Motor neuron (in vitro differentiated cells): ENCODE measurements at regions not wholly inside any gene's neighbourhood (a gene's known extent, or its start where the extent isn't known, plus 50 kb on each side); places are given as distances from the start of the nearest gene placed in this dataset.

Source experiments
- ATAC-seq, 8 experiments: fragments of 200-7000 bp; cut with Tn5 transposase; replicated peaks in 6 of 8; 2 replicates each; pipeline ENCODE4 v1.8.0; 2021; ENCODE audit warnings: mild to moderate bottlenecking in 8 of 8, moderate library complexity in 8 of 8
- H3K27ac ChIP-seq, 2 donors: fragments of 250-450 bp; sonication (Bioruptor Pico); 2 replicates each; pipeline ENCODE4 v1.9.0; 2021; ENCODE audit warnings: antibody characterized with exemption in 2 of 2, mild to moderate bottlenecking in 2 of 2, moderate library complexity in 1 of 2
- H3K4me1 ChIP-seq, 2 donors: fragments of 250-450 bp; sonication (Bioruptor Pico); replicated peaks in 1 of 2; 2 replicates each; pipeline ENCODE4 v1.6.1; 2021; ENCODE audit warnings: antibody characterized with exemption in 2 of 2, mild to moderate bottlenecking in 2 of 2, moderate library complexity in 1 of 2
- H3K4me3 ChIP-seq, 5 donors: fragments of 250-450 bp; sonication (Bioruptor Pico); 2 replicates each; pipeline ENCODE4 v1.9.0; 2021; ENCODE audit warnings: antibody characterized with exemption in 5 of 5, mild to moderate bottlenecking in 5 of 5, moderate library complexity in 4 of 5
- WGBS, 10 experiments: fragments of 450-650 bp; shearing (Covaris generic); methylation state at CpG; one replicate each; pipeline ENCODE4 v1.0.0; 2022; 5-methylcytosine and 5-hydroxymethylcytosine counted together
- in situ Hi-C, 9 experiments: fragments of 400-800 bp; cut with MboI; loops; one replicate each; pipeline ENCODE4 v1.15.0; 2021; ENCODE audit warnings: low sequenced_read_pairs in 9 of 9, low pct_unique_long_range_greater_than_20kb in 2 of 9; ENCODE audit not compliant: unreplicated experiment in 9 of 9

DNA sequence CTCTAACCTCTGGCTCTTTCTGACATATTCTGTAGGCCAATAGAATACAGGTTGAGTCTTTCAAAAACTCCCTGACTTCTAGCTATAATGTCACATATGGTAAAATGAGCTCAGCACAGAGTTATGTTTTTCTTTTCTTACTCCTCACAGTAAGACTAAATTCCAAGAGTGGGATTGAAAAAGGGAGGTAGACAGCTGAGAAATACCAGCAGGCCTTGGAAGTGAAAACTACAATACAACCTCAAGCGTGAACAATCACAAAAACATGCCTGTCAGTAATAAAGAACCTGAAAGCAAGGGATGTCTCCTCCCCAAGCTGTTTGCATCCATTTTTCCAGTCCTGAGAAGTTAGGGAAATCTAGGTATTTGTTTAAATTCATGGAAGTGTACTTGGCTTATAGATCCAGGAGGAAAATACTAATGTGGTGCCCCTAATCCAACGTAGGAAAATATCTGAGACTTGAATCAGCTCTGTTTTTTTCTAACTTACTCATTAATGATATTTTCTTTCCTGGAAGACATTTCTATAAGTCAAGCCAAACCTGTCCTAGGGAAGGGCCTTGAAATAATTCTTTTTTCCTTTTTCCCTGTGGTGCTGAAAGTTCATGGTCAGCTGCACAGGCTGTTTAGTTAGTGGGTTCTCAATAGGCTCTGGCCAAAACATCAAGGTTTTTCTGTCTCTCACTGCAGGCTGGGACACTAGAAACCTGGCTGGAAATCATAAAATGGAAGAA is 167.9 kb upstream of the SPATS2L start:
- in situ Hi-C loops = no loop called here
- peaks cover 0 to 7% of the 10 kb centered on the region in 2 donors for H3K4me1 ChIP-seq
- ATAC-seq = no peak
- no peak overlapping the region for H3K4me3 ChIP-seq
- H3K27ac ChIP-seq = no peak overlapping the region
- 55 to 92% (median 83%) methylated on average over 1 to 2 of the region's 2 CpGs; no CpG with 5 or more reads in 3 of the 10 experiments for WGBS, 10 experiments

DNA sequence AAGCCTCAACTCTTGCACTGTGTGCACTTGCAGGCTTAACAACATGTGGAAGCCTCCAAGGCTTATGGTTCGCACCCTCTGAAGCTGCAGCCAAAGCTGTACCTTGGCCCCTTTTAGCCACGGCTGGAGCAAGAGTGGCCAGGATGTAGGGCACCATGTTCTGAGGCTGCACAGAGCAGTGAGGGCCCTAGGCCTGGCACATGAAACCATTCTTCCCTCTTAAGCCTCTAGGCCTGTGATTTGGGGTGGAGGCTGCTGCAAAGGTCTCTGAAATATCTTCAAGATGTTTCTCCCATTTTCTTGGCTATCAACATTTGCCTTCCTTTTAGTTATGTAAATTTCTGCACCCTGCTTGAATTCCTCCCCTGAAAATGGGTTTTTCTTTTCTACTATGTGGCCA is 161.9 kb upstream of the SPATS2L start:
- in situ Hi-C loops = no loop called here
- Histone ChIP-seq H3K27ac (no peak overlapping the region), H3K4me3 (no peak overlapping the region), H3K4me1 (no peaks in the 10 kb centered on the region)
- no peak for ATAC-seq
- WGBS, 10 experiments = 56 to 94% (median 80%) methylated on average over 1 to 2 of the region's 2 CpGs; no CpG with 5 or more reads in 7 of the 10 experiments

DNA sequence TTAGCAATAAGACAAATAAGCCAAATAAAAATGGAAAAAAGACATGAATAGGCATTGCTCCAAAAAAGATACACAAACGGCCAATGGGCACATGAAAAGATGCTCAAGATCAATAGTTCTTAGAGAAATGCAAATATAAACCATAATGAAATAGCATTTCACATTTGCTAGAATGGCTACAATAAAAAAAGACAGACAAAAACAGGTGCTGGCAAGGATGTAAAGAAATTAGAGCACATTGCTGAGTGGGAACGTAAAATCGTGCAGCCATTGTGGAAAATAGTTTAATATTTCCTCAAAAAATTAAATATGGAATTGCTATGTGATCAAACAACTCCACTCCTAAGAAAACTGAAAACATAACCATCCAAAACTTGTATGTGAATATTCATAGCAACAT is 160.0 kb upstream of the SPATS2L start:
- no peak overlapping the region for H3K4me3 ChIP-seq
- ATAC-seq = no peak
- WGBS, 10 experiments = 19 to 100% (median 85%) methylated on average over 2 to 3 of the region's 3 CpGs; no CpG with 5 or more reads in 1 of the 10 experiments
- H3K27ac ChIP-seq = no peak overlapping the region
- in situ Hi-C loops = no loop called here
- H3K4me1 ChIP-seq = no peaks in the 10 kb centered on the region

GRCh38 chr2:200147371-200147770 is 159.1 kb upstream of the SPATS2L start:
- in situ Hi-C loops = no loop called here
- H3K4me3 ChIP-seq = no peak overlapping the region
- ATAC-seq = no peak
- WGBS, 10 experiments = 13 to 100% (median 77%) methylated on average over 1 to 2 of the region's 2 CpGs
- H3K4me1 ChIP-seq = no peaks in the 10 kb centered on the region
- no peak overlapping the region for H3K27ac ChIP-seq

- no peaks in the 10 kb centered on the region for H3K4me1 ChIP-seq
- ATAC-seq = no peak
- WGBS, 10 experiments = 15 to 100% (median 88%) methylated on average over 1 to 2 of the region's 2 CpGs; no CpG with 5 or more reads in 3 of the 10 experiments
- no peak overlapping the region for H3K27ac ChIP-seq
- H3K4me3 ChIP-seq = no peak overlapping the region
- in situ Hi-C loops = no loop called here
Observed at GRCh38 chr2:200148366-200148765, 158.1 kb upstream of the SPATS2L start.

GRCh38 chr2:200150411-200151086 is 155.9 kb upstream of the SPATS2L start:
- 33 to 100% (median 73%) methylated on average over 1 of the region's 1 CpG; no CpG with 5 or more reads in 1 of the 10 experiments for WGBS, 10 experiments
- in situ Hi-C loops = no loop called here
- Histone ChIP-seq H3K4me1 (no peaks in the 10 kb centered on the region), H3K4me3 (no peak overlapping the region), H3K27ac (no peak overlapping the region)
- no peak for ATAC-seq

DNA sequence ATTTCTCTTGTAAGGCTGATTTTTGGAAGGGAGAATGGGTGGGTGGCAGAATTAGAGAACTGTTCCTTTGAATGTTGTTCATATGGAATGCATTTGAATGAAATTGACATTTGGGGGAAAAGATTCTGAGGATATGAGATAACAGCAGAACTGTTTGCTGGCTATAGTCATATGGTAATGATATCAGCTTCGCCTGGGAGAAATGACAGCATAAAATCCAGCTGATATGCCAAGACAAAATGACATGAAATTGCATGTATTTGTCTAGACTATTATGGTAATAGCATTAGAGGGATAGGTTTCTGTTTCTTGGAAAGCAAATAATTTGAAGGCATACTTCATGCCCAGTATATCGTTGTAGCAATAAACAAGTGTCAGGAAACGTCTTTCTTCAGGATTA is 150.8 kb upstream of the SPATS2L start:
- 31 to 100% (median 76%) methylated on average over 1 to 3 of the region's 3 CpGs for WGBS, 10 experiments
- no peak for ATAC-seq
- Histone ChIP-seq H3K4me1 (peaks cover 4 to 20% of the 10 kb centered on the region in 2 donors), H3K27ac (no peak overlapping the region), H3K4me3 (no peak overlapping the region)
- in situ Hi-C loops = no loop called here

GRCh38 chr2:200156166-200156835 is 150.2 kb upstream of the SPATS2L start:
- WGBS, 10 experiments = 9 to 100% (median 80%) methylated on average over 3 to 5 of the region's 5 CpGs
- no peak overlapping the region for H3K27ac ChIP-seq
- in situ Hi-C loops = no loop called here
- ATAC-seq = peak in 6 of 8 experiments; percentile 24 to 79 (median 71)
- no peak overlapping the region for H3K4me3 ChIP-seq
- peaks cover 4 to 20% of the 10 kb centered on the region in 2 donors for H3K4me1 ChIP-seq

DNA sequence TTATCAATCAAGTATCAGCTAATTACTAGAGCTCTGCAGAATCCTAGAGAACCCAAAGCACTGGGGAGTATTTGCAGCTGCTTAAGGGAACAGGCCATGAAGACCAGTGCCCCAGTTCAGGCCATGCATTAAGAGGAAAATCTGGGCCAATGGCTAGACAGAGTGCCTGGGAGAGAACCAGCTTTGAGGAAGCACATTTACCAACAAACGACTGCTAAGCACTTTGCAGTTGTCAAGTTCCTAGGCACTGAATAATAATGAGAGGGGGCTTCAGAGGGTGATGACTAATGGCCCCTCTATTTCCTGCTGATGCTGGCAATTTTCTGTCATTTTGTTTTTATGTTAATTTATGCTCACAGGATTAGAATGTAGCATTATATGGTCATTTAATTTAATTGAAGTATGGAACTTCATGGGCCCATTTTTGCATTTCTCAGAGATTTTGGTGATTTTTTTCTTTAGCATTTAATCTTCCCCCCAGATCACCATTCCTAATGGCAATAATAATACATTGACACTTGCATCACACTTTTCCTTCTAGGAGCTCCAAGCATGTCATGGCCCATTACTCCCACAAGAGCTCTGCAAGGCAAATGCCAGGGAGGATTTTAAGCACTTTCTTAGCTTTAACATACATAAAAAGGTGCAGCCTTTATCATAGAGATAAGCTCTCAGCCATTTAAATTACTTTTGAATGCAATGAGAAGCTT is 147.7 kb upstream of the SPATS2L start:
- 0 to 20% (median 7%) methylated on average over 1 of the region's 1 CpG; no CpG with 5 or more reads in 6 of the 10 experiments for WGBS, 10 experiments
- peak in 7 of 8 experiments; percentile 24 to 75 (median 47) for ATAC-seq
- Histone ChIP-seq H3K4me3 (no peak overlapping the region), H3K4me1 (peaks cover 4 to 20% of the 10 kb centered on the region in 2 donors), H3K27ac (no peak overlapping the region)
- in situ Hi-C loops = no loop called here

DNA sequence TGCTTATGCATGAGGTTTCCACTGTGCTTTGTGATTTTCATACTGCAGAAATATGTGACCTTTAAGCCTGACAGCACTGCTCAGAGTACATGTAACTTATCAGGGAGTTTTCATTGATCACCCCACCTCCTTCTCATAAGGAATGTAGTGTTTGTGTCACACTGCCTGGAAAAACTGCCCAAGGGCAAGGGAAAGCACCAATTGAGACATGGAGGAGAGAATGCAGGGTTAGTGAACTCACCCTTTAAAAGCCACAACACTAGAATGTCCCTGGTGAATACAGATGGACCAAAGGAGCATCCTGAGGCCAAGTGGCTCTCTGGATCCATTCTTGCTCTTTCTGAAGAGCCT is 147.2 kb upstream of the SPATS2L start:
- Histone ChIP-seq H3K4me3 (no peak overlapping the region), H3K27ac (no peak overlapping the region), H3K4me1 (peaks cover 4 to 20% of the 10 kb centered on the region in 2 donors)
- in situ Hi-C loops = no loop called here
- peak in 4 of 8 experiments; percentile 57 to 81 (median 70) for ATAC-seq

- peaks cover 4 to 20% of the 10 kb centered on the region in 2 donors for H3K4me1 ChIP-seq
- H3K4me3 ChIP-seq = no peak overlapping the region
- peak in 5 of 8 experiments; percentile 8 to 33 (median 19) for ATAC-seq
- WGBS, 10 experiments = 48 to 94% (median 84%) methylated on average over 1 to 9 of the region's 11 CpGs; no CpG with 5 or more reads in 1 of the 10 experiments
- in situ Hi-C loops = no loop called here
- H3K27ac ChIP-seq = no peak overlapping the region
Observed at GRCh38 chr2:200159829-200160781, 146.4 kb upstream of the SPATS2L start.

- Histone ChIP-seq H3K4me1 (peaks cover 4 to 20% of the 10 kb centered on the region in 2 donors), H3K4me3 (no peak overlapping the region), H3K27ac (no peak overlapping the region)
- 80 to 100% (median 96%) methylated on average over 1 to 3 of the region's 3 CpGs; no CpG with 5 or more reads in 4 of the 10 experiments for WGBS, 10 experiments
- in situ Hi-C loops = no loop called here
- no peak for ATAC-seq
Observed at GRCh38 chr2:200161458-200161857, 145.0 kb upstream of the SPATS2L start.
